Gastroesophageal sphincter (tissue), 3 donors: ENCODE measurements at regions not wholly inside any gene's neighbourhood (a gene's known extent, or its start where the extent isn't known, plus 50 kb on each side); places are given as distances from the start of the nearest gene placed in this dataset.

Experiments used
- EP300 ChIP-seq: sonication (generic); formaldehyde crosslinking; IDR thresholded peaks from one replicate; pipeline ENCODE4 v1.6.1; 2017; ENCODE audit warnings: antibody characterized with exemption, mild to moderate bottlenecking
- POLR2AphosphoS5 ChIP-seq: sonication (generic); formaldehyde crosslinking; IDR thresholded peaks from one replicate; pipeline ENCODE4 v1.6.1; 2017; ENCODE audit warnings: antibody characterized with exemption
- TF ChIP-seq, protein P1 (sequence below), 4 experiments: fragments of 200-600 bp in 2 of 4; fragments of 450-650 bp in 2 of 4; sonication (generic) in 1 of 4; IDR thresholded peaks; one replicate each; pipeline ENCODE4 v1.5.1; 2017 to 2019; ENCODE audit warnings: antibody characterized with exemption in 4 of 4, mild to moderate bottlenecking in 2 of 4, moderate library complexity in 2 of 4

DNA sequence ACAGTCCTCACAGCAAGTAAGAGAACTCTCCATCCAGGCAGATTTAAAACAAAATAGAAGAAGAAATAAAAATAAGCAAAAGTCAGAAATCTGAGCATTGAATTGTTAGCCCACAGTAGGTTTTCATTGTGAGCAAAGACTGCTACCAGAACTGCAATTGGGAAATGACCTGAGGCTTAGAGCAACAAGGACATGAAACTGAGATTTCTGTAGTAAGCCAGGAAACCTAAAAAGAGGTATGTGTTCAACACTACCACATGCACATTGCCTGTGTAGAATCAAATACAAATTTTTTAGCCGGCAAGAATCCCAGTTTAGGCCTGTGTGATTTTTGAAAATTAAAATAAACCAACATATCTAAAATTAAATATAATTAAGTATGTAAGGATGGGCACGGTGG, 928.4 kb upstream of the WWC1 start:
- TF ChIP-seq, protein P1, sequence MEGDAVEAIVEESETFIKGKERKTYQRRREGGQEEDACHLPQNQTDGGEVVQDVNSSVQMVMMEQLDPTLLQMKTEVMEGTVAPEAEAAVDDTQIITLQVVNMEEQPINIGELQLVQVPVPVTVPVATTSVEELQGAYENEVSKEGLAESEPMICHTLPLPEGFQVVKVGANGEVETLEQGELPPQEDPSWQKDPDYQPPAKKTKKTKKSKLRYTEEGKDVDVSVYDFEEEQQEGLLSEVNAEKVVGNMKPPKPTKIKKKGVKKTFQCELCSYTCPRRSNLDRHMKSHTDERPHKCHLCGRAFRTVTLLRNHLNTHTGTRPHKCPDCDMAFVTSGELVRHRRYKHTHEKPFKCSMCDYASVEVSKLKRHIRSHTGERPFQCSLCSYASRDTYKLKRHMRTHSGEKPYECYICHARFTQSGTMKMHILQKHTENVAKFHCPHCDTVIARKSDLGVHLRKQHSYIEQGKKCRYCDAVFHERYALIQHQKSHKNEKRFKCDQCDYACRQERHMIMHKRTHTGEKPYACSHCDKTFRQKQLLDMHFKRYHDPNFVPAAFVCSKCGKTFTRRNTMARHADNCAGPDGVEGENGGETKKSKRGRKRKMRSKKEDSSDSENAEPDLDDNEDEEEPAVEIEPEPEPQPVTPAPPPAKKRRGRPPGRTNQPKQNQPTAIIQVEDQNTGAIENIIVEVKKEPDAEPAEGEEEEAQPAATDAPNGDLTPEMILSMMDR (IDR thresholded peaks at IDR 0.05), result no peak
- TF ChIP-seq POLR2AphosphoS5, result no peak
- no peak for TF ChIP-seq EP300
